ENCODE measurements at regions not wholly inside any gene's neighbourhood (a gene's known extent, or its start where the extent isn't known, plus 50 kb on each side); places are given as distances from the start of the nearest gene placed in this dataset.
"Not testable (repeated sequence)": the region's sequence is repeated elsewhere in the genome, so short reads cannot be mapped to it uniquely, and the experiment has no call there.

DNA sequence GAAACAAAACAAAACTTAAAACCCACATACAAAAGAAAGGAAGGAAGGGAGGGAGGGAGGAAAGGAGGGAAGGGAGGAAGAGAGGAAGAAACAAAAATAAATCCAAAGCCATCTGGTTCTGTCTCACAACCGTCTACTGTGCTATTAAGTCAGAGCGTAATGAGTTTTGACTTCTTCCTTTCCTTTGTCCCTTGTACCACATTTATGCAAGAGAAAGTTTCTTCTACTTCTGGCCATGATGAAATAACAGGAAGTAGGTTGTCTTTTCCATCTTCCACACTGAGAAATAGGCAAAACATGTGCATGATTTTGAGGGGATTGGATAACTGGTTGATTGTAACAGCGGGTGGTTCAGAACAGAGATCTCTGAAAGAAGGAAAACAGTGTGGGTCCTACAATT lies 121.4 kb downstream of the CTAGE1 start:
- intact Hi-C loops (cut with DNase I), result no loop called here

DNA sequence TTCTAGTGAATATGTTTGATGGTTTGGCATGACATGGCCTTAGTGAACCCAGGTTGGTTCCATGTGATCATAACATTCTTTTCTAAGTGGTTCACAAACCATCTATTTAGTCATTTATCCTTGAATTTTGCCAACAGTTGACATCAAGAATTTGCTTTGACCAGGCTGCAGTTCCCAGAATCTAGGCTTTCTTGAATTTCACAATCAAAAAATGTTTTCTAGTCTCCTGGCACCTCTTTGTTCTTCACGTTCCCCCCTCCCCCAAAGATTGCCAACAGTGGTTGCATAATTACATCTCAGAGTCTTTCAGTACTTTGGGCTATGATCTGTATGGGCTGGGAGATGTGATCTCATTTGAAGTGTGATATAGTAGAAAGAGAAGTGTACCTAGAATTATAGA lies 124.0 kb downstream of the GATA6 start:
- DNase-seq, result no peak
- intact Hi-C loops (cut with DNase I), result no loop called here

More for the DNA sequence above, 121.4 kb downstream of the CTAGE1 start:
- DNase-seq, result no peak

DNA sequence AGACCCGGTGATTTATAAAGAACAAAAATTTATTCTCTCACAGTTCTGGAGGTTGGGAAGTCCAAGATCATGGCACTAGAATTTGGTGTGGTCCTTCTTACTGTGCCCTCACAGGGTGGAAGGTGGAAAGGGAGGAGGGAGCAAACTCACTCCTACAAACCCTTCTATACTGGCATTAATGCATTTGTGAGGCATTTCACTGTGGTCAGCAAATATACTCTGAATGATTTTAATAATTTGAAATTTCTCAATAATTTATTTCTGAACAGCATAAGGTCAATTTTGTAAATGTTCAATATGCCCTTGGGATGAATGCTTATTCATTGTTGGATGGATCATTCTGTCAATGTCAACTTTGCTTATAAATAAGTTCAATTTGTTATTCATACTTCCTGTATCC lies 120.6 kb downstream of the GATA6 start:
- intact Hi-C loops (cut with DNase I), result no loop called here

DNA sequence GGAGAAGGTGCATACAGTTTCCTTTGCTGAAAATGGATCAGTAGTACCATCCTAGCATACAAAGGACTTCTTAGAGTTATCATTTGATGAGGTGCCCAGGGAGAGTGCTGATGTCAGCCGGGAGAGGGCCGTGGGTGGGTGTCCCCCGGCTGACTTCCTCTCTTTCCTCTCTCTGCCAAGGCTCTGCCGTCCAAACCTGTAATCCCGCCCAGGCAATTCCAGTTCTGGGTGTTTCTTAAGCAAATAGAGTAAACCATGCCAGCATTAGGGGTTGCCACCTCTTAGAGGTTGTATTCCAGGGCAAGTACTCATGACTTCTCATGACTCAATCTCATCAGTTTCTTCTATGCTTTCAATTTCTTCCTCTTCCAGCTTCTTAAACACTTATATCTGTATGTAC lies 117.2 kb downstream of the GATA6 start:
- intact Hi-C loops (cut with DNase I), result no loop called here
- no peak for DNase-seq

More for the DNA sequence above, 120.6 kb downstream of the GATA6 start:
- no peak for DNase-seq

DNA sequence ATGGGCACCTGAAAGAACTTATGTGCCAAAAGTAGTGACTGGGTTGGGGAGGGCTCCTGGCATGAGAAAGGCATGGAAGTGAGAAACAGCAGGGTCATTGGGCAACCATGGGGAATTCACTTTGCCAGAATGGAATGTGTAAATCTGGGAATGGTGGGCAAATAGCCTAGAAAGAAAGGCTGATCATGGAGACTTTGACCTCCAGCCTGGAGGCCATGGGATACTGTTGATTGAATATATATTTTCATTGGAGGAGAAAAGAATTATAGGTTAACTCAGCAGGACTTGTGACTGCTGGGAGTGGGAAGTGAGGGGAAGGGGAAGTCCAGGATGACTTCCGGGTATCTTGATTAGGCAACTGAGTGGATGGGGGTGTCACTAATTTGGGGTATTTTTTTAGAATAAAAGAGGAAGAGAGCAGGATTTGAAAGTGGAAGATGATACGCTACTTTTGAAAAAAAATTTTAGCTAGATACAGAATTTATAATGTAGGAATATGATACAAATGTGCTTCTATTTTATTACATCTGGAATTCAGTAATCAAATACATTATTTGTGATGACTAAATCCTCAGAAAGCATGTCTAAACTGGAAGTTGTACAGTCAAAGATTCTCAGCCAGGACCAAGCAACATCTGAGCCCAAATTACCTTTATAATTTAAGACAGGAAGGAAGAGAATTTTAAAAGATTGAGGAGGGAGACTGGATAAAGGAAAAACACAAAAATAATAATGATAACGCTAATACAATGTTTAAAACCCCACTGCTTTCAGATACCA lies 116.2 kb downstream of the GATA6 start:
- intact Hi-C loops (cut with DNase I), result no loop called here
- DNase-seq, result peak in 1 of 42 donors; percentile 3

DNA sequence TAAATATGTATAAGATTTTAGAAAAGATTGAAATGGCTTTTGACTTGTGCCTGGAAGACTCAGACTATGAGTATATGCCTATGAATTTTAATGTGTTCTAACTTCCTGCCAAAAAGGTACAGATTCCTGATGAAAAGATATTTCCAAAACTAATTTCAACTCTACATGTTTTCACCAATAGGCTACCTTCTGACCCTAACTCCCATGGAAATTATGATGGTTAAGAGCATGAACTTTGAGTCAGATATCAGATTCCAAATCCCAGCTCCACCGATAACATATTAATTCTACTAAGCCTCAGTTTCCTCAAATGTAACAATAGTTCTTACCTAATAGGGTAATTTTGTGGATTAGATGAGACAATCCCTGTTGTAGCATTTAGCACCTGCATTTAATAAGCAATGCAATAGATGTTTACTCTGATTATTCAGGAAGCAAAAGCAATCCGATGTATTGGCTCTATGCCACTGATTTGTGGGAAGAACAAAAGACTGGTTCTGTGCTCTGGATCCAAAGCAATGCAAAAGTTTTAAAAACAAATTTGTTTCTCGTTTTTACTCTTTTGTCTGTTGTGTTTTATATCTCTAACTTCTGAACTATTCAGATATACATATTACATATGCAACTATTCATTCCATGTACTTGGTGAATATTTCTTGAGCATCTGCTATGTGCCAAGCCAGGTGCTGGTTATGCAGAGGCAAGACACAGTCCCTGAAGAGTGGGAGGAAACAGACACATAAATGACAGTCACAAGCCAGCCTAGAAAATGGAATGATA lies 115.4 kb downstream of the GATA6 start:
- no peak for DNase-seq
- intact Hi-C loops (cut with DNase I), result no loop called here

DNA sequence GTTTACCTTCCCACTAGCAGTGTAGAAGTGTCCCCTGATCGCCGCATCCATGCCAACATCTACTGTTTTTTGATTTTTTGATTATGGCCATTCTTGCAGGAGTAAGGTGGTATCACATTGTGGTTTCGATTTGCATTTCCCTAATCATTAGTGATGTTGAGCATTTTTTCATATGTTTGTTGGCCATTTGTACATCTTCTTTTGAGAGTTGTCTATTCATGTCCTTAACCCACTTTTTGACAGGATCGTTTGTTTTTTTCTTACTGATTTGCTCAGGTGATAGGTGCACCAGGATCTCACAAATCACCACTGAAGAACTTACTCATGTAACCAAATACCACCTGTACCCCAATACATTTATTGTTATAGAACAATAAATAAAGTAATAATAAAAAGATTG lies 114.5 kb downstream of the GATA6 start:
- intact Hi-C loops (cut with DNase I); DNase-seq: not testable (repeated sequence)

DNA sequence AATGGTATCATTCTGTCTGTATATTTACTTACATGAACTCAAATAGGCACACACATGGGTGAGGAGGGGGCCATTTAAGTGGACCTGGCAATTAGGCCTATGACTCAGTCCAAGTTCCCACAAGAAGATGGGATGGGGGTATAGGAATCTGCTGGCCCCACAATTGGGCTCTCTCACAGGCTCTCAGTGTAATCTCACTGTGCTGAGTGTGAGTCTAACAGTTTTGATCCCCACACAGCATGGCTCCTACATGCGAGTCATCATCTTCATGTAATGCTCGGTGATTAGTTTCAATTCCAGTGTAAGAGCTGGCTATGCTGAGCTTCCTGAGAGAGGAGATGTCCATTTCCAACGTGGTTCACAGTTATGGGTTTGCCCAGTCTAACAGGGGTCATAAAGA lies 114.0 kb downstream of the GATA6 start:
- DNase-seq, result no peak
- intact Hi-C loops (cut with DNase I), result no loop called here

DNA sequence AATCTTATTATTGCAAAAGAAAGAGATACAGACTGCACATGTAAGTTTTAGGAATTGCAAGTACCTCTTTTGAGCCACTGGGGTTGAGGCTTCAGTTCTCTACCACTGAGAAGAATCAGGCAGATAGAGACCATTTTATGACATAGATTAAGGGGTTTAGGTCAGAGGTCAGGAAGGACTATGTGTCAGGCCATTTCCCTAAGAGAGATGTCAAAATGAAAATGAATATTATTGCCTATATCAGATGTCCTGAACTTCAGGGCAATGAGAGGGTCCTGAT lies 113.7 kb downstream of the GATA6 start:
- DNase-seq, result no peak
- intact Hi-C loops (cut with DNase I), result no loop called here

DNA sequence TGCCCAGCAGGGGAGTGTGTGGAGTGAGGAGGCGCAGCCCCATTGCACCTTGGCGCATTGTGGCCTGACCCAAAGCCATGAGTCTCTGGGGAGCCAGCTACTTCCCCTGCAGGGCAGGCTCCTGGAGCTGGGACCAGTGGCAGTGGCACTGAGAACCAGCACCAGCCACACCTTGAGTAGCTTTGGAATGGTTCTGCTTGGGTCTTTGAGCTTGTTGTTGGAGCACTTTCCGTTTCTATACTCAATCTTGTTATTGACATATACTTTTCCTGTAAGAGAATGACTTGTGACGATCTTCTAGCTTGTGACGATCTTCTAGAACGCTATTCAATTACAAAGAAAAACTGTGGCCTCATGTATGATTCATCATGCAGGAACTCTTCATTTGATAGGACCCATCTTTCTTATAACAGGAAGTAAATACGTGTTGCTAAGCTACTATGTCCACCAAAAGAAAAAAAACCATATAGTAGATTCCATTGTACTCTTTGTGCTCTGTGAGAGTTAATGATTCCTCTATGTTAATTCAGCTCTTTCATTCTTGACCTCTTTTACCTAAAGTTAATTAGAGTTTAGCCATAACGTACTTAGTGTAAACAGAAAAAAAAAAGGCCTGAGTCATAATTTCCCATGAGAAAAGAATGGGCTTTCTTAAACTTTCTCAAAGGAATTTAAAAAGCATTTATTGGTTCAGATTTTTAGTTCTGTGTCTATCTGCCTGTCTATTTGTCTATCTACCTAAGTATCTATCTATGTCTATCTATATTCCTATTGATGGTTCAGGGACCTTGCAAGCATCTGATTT lies 113.1 kb downstream of the GATA6 start:
- intact Hi-C loops (cut with DNase I), result no loop called here
- no peak for DNase-seq

DNA sequence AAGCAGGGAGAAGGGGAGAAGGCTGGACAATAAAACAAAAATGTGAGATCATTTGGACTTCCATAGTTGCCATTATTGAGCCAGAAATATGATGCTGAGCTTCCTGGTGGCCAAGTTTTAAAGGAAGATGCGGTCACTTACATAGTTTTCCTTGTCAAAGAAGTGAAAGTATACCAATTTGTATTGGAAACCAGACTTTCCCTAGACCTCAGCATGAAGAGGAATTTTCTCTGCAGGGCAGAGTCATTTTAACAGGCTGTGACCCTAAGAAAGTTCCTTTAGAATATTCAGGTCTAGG lies 111.0 kb downstream of the GATA6 start:
- no peak for DNase-seq
- intact Hi-C loops (cut with DNase I), result no loop called here

DNA sequence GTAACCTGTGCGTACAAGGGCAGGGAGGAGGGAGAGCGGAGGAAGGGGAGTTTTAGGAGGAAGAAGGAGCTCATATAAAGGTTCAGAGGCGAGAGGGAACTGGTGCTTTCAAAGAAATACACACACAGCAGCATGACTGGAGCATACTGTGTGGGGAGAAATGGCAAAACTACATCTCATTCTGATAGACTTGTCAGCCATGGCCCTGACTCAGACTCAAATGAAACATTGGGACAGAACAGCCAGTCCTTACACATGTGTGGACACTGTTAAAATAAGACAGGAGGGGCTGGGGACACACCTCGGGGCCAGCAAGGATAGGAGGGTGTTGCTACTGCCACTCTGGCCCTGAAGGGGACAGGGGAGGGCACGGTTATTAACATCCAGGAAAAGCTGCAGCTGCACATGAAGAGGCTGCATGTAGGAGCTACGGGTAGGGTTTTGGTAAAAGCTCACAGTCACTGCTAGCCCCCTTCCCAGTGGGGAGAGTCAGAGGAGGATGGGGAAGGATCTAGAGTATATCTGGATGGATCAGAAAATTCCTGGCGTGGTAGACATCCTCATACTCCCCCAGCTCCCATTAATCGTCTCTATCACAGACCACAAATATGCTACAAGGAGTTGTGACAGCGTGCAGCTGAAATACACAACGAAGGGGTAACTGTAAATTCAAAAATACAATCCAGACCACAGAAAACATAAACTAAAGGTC lies 110.5 kb downstream of the GATA6 start:
- DNase-seq, result no peak
- intact Hi-C loops (cut with DNase I), result no loop called here

DNA sequence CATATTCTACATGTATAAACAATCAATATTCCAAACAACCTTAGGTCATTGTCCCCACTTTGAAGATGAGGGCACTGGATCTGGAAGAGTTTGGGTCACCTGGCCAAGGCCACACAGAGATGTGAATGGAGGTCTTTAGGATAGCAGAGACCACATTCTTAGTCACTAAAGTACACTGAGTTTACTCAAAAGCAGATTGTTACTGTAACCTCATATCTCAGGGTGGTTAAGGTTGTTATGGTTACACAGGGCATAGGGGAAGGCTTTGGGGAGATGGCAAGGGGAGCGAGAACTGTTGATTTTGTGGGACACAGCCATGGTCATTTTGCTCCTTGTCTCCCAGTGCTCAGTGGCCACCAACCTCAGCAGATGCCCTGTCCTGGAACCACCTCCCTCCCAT lies 109.4 kb downstream of the GATA6 start:
- intact Hi-C loops (cut with DNase I), result no loop called here
- no peak for DNase-seq

DNA sequence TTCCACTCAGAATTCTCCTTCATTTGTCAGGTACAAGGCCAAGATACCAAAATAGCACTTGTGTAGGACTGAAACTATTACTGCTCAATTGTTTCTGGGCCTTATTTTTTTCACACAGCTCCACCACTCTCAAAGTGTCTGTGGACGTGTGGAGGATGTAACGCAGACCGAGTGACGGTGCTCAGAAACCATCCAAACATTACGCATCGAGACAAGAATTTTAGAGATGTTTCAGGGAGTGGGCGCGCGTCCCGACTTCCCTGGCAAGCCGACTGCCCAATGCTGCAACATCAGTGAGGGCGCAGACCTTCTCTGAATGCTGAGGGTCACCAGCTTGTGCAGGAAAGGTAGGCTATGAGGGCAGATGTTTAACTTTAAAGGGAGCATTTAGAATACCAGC lies 108.4 kb downstream of the GATA6 start:
- no peak for DNase-seq
- intact Hi-C loops (cut with DNase I), result no loop called here

DNA sequence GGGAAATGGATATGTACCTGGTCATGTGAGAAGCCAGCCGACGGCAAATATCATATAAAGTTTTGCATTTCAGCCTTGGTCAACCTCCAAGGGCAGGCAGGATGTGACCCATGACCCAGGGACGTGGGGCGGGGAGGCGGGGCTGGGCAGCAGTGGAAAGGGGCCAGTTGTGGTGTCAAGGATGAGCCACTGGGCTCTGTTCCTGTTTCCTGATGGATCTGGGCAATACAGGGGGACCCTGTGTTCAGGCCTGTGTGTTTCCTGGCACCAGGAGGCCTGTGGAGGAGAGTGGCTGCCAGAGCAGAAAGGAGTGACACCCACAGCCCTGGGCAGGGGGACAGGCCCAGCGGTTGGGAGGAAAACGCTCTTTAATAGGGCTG lies 106.9 kb downstream of the GATA6 start:
- intact Hi-C loops (cut with DNase I), result no loop called here
- DNase-seq, result no peak

DNA sequence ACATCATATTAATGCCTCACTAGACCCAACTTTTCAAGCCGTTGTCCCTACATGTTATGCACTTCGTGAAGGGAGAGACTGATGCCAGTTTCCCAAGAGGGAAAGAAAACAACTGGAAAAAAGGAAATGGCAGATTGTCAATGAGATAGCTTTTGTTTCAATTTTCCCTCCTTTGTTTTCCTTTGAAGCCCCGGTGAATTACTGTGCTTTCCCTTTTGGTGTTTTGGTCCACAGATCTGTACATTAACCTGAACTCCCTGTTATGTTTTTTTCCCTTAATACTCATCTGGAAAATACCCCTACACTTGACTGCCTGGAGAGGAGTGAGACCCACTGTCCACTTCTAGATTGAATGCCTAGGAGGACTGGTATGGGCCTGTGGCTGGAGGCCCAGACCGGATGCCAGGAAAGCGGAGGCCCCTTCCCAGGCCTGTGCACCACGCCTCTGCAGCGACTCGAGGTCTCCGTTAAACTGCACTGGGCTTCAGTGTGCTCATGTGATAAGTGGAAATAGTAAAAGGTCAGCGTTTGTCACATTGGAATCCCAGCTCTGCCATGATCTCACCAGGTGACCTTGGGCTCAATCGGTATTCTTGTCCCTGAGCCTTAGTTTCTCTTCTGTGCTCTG lies 106.4 kb downstream of the GATA6 start:
- no peak for DNase-seq
- intact Hi-C loops (cut with DNase I), result no loop called here

DNA sequence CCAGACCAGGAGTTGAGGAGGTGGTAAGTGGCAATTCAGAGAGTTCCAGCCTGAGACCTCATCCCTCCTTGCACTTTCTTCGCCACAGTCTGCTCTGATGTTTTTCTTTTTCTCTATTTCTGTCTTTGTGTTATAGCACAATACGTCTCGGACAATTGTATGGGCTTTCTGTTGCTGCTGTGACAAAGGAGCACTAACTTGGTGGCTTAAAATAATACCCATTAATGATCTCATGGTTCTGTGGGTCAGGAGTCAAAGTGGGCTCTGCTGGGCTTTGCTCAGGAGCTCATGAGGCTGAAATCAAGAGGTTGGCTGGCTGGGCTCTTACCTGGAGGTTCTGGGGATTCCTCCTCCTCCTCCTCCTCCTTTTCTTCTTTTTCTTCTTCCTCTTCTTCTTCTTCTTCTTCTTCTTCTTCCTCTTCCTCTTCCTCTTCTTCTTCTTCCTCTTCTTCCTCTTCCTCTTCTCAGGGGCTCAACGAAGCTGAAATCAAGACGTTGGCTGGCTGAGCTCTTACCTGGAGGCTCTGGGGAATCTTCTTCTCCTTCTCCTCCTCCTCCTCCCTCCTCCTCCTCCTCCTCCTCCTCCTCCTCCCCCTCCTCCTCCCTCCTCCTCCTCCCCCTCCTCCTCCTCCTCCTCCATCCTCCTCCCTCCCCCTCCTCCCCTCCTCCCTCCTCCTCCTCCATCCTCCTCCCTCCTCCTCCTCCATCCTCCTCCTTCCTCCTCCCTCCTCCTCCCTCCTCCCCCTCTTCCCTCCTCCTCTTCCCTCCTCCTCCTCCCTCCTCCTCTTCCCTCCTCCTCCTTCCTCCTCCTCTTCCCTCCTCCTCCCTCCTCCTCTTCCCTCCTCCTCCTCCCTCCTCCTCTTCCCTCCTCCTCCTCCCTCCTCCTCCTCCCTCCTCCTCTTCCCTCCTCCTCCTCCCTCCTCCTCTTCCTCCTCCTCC lies 104.0 kb downstream of the GATA6 start:
- intact Hi-C loops (cut with DNase I), result no loop called here
- DNase-seq, result no peak

DNA sequence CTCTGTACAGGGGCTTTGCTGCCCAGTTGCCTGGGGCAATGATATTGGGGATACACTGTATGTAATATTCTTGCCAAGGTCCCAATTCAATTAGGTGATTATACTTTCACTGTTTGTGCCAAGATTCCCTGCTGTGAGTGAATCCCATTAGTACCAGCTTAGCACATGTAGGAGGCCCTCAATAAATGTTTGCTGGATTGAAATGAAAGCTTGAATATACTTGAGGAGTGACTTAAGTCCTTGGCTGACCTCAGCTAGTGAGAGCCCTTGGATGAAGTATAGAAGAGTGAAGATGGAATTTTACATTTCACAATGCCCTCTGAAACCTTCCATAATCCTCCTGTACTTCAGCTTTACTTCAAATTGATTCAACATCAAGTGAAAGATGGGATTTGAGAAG lies 102.9 kb downstream of the GATA6 start:
- intact Hi-C loops (cut with DNase I), result no loop called here

More for the DNA sequence above, 102.9 kb downstream of the GATA6 start:
- DNase-seq, result no peak

Data from head of caudate nucleus (tissue), 42 donors.